ENCODE measurements at regions not wholly inside any gene's neighbourhood (a gene's known extent, or its start where the extent isn't known, plus 50 kb on each side); places are given as distances from the start of the nearest gene placed in this dataset.

GRCh38 chr4:101604976-101605375 lies 185.6 kb upstream of the BANK1 start:
- no peak overlapping the region for H3K4me3 ChIP-seq (ENCODE audit: low read depth in 2 of 2, low read length in 2 of 2)
- H3K9me3 ChIP-seq (ENCODE audit: control insufficient read depth, insufficient read depth, low read depth, low read length): no peaks in the 10 kb centered on the region
- no TSS peak for BruUV-seq (replicated peaks)
- TF ChIP-seq TCF7L2 (IDR thresholded peaks at IDR 0.05; ENCODE audit: low read depth, low read length): no peak
- no peak for TF ChIP-seq SIN3A (IDR thresholded peaks at IDR 0.05; ENCODE audit: borderline replicate concordance, insufficient read depth, low read depth, low read length)
- TF ChIP-seq, protein P1, sequence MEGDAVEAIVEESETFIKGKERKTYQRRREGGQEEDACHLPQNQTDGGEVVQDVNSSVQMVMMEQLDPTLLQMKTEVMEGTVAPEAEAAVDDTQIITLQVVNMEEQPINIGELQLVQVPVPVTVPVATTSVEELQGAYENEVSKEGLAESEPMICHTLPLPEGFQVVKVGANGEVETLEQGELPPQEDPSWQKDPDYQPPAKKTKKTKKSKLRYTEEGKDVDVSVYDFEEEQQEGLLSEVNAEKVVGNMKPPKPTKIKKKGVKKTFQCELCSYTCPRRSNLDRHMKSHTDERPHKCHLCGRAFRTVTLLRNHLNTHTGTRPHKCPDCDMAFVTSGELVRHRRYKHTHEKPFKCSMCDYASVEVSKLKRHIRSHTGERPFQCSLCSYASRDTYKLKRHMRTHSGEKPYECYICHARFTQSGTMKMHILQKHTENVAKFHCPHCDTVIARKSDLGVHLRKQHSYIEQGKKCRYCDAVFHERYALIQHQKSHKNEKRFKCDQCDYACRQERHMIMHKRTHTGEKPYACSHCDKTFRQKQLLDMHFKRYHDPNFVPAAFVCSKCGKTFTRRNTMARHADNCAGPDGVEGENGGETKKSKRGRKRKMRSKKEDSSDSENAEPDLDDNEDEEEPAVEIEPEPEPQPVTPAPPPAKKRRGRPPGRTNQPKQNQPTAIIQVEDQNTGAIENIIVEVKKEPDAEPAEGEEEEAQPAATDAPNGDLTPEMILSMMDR (IDR thresholded peaks at IDR 0.05): no peak
- no peak for TF ChIP-seq POLR2AphosphoS5 (IDR thresholded peaks at IDR 0.05; ENCODE audit: low read depth, low read length)
- TF ChIP-seq, protein P2, sequence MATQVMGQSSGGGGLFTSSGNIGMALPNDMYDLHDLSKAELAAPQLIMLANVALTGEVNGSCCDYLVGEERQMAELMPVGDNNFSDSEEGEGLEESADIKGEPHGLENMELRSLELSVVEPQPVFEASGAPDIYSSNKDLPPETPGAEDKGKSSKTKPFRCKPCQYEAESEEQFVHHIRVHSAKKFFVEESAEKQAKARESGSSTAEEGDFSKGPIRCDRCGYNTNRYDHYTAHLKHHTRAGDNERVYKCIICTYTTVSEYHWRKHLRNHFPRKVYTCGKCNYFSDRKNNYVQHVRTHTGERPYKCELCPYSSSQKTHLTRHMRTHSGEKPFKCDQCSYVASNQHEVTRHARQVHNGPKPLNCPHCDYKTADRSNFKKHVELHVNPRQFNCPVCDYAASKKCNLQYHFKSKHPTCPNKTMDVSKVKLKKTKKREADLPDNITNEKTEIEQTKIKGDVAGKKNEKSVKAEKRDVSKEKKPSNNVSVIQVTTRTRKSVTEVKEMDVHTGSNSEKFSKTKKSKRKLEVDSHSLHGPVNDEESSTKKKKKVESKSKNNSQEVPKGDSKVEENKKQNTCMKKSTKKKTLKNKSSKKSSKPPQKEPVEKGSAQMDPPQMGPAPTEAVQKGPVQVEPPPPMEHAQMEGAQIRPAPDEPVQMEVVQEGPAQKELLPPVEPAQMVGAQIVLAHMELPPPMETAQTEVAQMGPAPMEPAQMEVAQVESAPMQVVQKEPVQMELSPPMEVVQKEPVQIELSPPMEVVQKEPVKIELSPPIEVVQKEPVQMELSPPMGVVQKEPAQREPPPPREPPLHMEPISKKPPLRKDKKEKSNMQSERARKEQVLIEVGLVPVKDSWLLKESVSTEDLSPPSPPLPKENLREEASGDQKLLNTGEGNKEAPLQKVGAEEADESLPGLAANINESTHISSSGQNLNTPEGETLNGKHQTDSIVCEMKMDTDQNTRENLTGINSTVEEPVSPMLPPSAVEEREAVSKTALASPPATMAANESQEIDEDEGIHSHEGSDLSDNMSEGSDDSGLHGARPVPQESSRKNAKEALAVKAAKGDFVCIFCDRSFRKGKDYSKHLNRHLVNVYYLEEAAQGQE (IDR thresholded peaks at IDR 0.05; ENCODE audit: insufficient read depth in 1 of 2, low read depth in 2 of 2, low read length in 1 of 2): no peak
- in situ Hi-C loops (cut with HindIII; ENCODE audit: low pct_unique_long_range_greater_than_20kb, low sequenced_read_pairs) (no loop called here), intact Hi-C loops (cut with micrococcal nuclease; ENCODE audit: unreplicated experiment) (no loop called here)
- ChIA-PET CTCF (no interaction called here), POLR2A (no interaction called here)
- H3K4me1 ChIP-seq (ENCODE audit: control insufficient read depth, insufficient read depth, low read length): no peaks in the 10 kb centered on the region
- DNase-seq (ENCODE audit: low read depth, low spot score) (no peak), ATAC-seq (no peak)
- no peaks in the 10 kb centered on the region for H3K27me3 ChIP-seq (ENCODE audit: control insufficient read depth, insufficient read depth, low read length)
- no peak overlapping the region for H3K27ac ChIP-seq (ENCODE audit: low read length)
- H3K36me3 ChIP-seq (ENCODE audit: control insufficient read depth, insufficient read depth, low read length): no peaks in the 10 kb centered on the region

DNA sequence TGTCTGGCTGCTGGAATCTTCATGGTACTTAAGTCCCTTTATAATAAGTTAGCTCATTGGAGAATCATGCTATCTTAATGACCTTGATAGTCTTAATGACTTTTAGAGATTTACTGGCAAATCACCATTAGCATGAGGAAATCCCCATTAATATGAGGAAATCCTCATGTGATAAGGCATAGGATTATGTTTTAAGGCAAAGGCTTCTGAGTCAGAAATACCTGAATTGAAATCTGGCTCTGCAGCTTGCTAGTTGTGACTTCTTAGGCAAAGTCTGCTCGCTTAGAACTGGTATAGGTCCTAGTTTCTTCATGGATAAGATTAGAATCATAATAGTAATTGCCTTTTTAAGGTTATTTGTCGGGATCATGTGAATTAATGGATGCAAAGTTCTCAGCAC lies 190.2 kb upstream of the BANK1 start:
- CTCF ChIA-PET: no interaction called here
- no peaks in the 10 kb centered on the region for H3K9me3 ChIP-seq (ENCODE audit: control insufficient read depth, insufficient read depth, low read depth, low read length)
- DNase-seq (ENCODE audit: low read depth, low spot score) (no peak), ATAC-seq (no peak)
- TF ChIP-seq SIN3A (IDR thresholded peaks at IDR 0.05; ENCODE audit: borderline replicate concordance, insufficient read depth, low read depth, low read length): no peak
- no peak for TF ChIP-seq TCF7L2 (IDR thresholded peaks at IDR 0.05; ENCODE audit: low read depth, low read length)
- TF ChIP-seq, protein P1 (IDR thresholded peaks at IDR 0.05): no peak
- no peak for TF ChIP-seq POLR2AphosphoS5 (IDR thresholded peaks at IDR 0.05; ENCODE audit: low read depth, low read length)
- TF ChIP-seq, protein P2 (IDR thresholded peaks at IDR 0.05; ENCODE audit: insufficient read depth in 1 of 2, low read depth in 2 of 2, low read length in 1 of 2): no peak
- in situ Hi-C loops (cut with HindIII; ENCODE audit: low pct_unique_long_range_greater_than_20kb, low sequenced_read_pairs): no loop called here
- no peak overlapping the region for H3K4me3 ChIP-seq (ENCODE audit: low read depth in 2 of 2, low read length in 2 of 2)
- no peaks in the 10 kb centered on the region for H3K4me1 ChIP-seq (ENCODE audit: control insufficient read depth, insufficient read depth, low read length)
- intact Hi-C loops (cut with micrococcal nuclease; ENCODE audit: unreplicated experiment): no loop called here
- no peaks in the 10 kb centered on the region for H3K27me3 ChIP-seq (ENCODE audit: control insufficient read depth, insufficient read depth, low read length)
- BruUV-seq (replicated peaks): no TSS peak
- no peaks in the 10 kb centered on the region for H3K36me3 ChIP-seq (ENCODE audit: control insufficient read depth, insufficient read depth, low read length)
- no peak overlapping the region for H3K27ac ChIP-seq (ENCODE audit: low read length)
- POLR2A ChIA-PET: no interaction called here
